A549 (cell line): ENCODE measurements at regions not wholly inside any gene's neighbourhood (a gene's known extent, or its start where the extent isn't known, plus 50 kb on each side); places are given as distances from the start of the nearest gene placed in this dataset.
A peak's percentile ranks its signal among the peaks of the same experiment; 100 is the strongest.

Experiments used
- ATAC-seq, 2 experiments: fragments of 200-7000 bp in 1 of 2; fragments of >200 bp in 1 of 2; cut with Nextera tagmentation in 1 of 2; cut with Tn5 transposase in 1 of 2; 3 replicates each; pipeline versions ENCODE4 v1.8.0 to v1.9.1; 2018 to 2020; ENCODE audit warnings: mild to moderate bottlenecking in 1 of 2, moderate library complexity in 1 of 2
- CTCF ChIA-PET: fragments of 300-600 bp; sonication (Branson Sonifier 250); formaldehyde crosslinking; extraction: SDS; loops from one replicate; lab custom pipeline; 2021; ENCODE audit warnings: antibody characterized with exemption, inconsistent platforms; lab: Yijun Ruan, JAX
- POLR2A ChIA-PET: fragments of 350-600 bp; formaldehyde crosslinking; extraction: SDS; loops from one replicate; lab custom pipeline; 2021; ENCODE audit warnings: antibody characterized with exemption, inconsistent platforms; lab: Yijun Ruan, JAX
- DNase-seq, 2 experiments: peaks; one replicate each; pipeline versions ENCODE4 v3.0.0 to v3.0.0-alpha.2; 2011 to 2016; ENCODE audit warnings: low read depth in 1 of 2, low spot score in 1 of 2
- FAIRE-seq: peaks from 2 replicates; lab custom pipeline; 2011; peaks lifted over from hg19 to GRCh38; lab: Jason Lieb, UNC
- H3K27ac ChIP-seq, 2 experiments: fragments of >200 bp; sonication (Bioruptor Twin); formaldehyde crosslinking; 3 replicates each; pipeline ENCODE4 v1.5.1; 2016 to 2017
- H3K4me1 ChIP-seq: fragments of >200 bp; sonication (Bioruptor Twin); formaldehyde crosslinking; 3 replicates; pipeline ENCODE4 v1.6.1; 2016
- H3K4me2 ChIP-seq: fragments of >200 bp; sonication (Bioruptor Twin); formaldehyde crosslinking; 3 replicates; pipeline ENCODE4 v1.6.1; 2016
- H3K4me3 ChIP-seq: fragments of >200 bp; sonication (Bioruptor Twin); formaldehyde crosslinking; 3 replicates; pipeline ENCODE4 v1.5.1; 2016
- H3K9me3 ChIP-seq: fragments of >200 bp; sonication (Bioruptor Twin); formaldehyde crosslinking; 3 replicates; pipeline ENCODE4 v1.6.1; 2016
- BHLHE40 ChIP-seq: IDR thresholded peaks from 2 replicates; pipeline ENCODE4 v1.6.1; 2012; ENCODE audit warnings: low read depth, low read length, inconsistent platforms
- EHF ChIP-seq: fragments of 250-450 bp; sonication (Bioruptor Pico); IDR thresholded peaks from 2 replicates; pipeline ENCODE4 v1.5.0; 2020; ENCODE audit warnings: mild to moderate bottlenecking
- EHMT2 ChIP-seq: fragments of 200-600 bp; sonication (generic); IDR thresholded peaks from 2 replicates; pipeline ENCODE4 v1.6.1; 2016; ENCODE audit warnings: antibody characterized with exemption, low read depth, mild to moderate bottlenecking, moderate library complexity
- FOSL2 ChIP-seq, 2 experiments: fragments of 450-650 bp in 1 of 2; fragments of >200 bp in 1 of 2; sonication (Bioruptor Twin) in 1 of 2; formaldehyde crosslinking; IDR thresholded peaks; 2 replicates each; pipeline versions ENCODE4 v1.5.0 to v1.6.1; 2016 to 2020; ENCODE audit warnings: mild to moderate bottlenecking in 1 of 2, moderate library complexity in 1 of 2
- FOXS1 ChIP-seq: fragments of 250-450 bp; sonication (Bioruptor Pico); IDR thresholded peaks from 2 replicates; pipeline ENCODE4 v1.5.0; 2020; ENCODE audit warnings: mild to moderate bottlenecking, moderate library complexity
- GATA3 ChIP-seq: IDR thresholded peaks from 2 replicates; pipeline ENCODE4 v1.6.1; 2012; ENCODE audit warnings: borderline replicate concordance
- HDAC2 ChIP-seq: fragments of 200-600 bp; sonication (generic); IDR thresholded peaks from 2 replicates; pipeline ENCODE4 v1.6.1; 2016
- HEYL ChIP-seq: fragments of 250-450 bp; sonication (Bioruptor Pico); IDR thresholded peaks from 2 replicates; pipeline ENCODE4 v1.8.0; 2021; ENCODE audit warnings: mild to moderate bottlenecking, moderate library complexity
- HOXB13 ChIP-seq: fragments of 250-450 bp; sonication (Bioruptor Pico); IDR thresholded peaks from 2 replicates; pipeline ENCODE4 v1.5.0; 2020; ENCODE audit warnings: low read depth, mild to moderate bottlenecking, moderate library complexity
- JUNB ChIP-seq: fragments of >200 bp; sonication (Bioruptor Twin); formaldehyde crosslinking; IDR thresholded peaks from 2 replicates; pipeline ENCODE4 v1.6.1; 2016
- MYC ChIP-seq: IDR thresholded peaks from 2 replicates; pipeline ENCODE4 v1.6.1; 2012; ENCODE audit warnings: mild to moderate bottlenecking, inconsistent platforms, low read length, improper control_type of control experiment, borderline replicate concordance
- NPAS2 ChIP-seq: fragments of 250-450 bp; sonication (Bioruptor Pico); IDR thresholded peaks from 2 replicates; pipeline ENCODE4 v1.8.0; 2022; ENCODE audit warnings: mild to moderate bottlenecking, moderate library complexity, borderline replicate concordance
- RNF2 ChIP-seq: fragments of 200-600 bp; sonication (generic); IDR thresholded peaks from 2 replicates; pipeline ENCODE4 v1.6.1; 2016; ENCODE audit warnings: low read depth, mild to moderate bottlenecking, antibody characterized with exemption, moderate library complexity, borderline replicate concordance
- SREBF2 ChIP-seq: fragments of 450-650 bp; IDR thresholded peaks from 2 replicates; pipeline ENCODE4 v1.6.1; 2014; ENCODE audit warnings: mild to moderate bottlenecking, moderate library complexity
- WGBS: methylation state at CpG from one replicate; pipeline ENCODE4 v1.1.6; 2017; ENCODE audit errors: missing lambda C conversion rate; 5-methylcytosine and 5-hydroxymethylcytosine counted together
- TF ChIP-seq, protein P1 (sequence below): IDR thresholded peaks from 2 replicates; pipeline ENCODE4 v1.6.1; 2012
- TF ChIP-seq, protein P2 (sequence below): fragments of 200-600 bp; sonication (generic); IDR thresholded peaks from 2 replicates; pipeline ENCODE4 v1.6.1; 2016; ENCODE audit warnings: antibody characterized with exemption, mild to moderate bottlenecking, moderate library complexity
- TF ChIP-seq, protein P3 (sequence below): fragments of 450-650 bp; IDR thresholded peaks from 2 replicates; pipeline ENCODE4 v1.6.1; 2014; ENCODE audit warnings: antibody characterized with exemption
- TF ChIP-seq, protein P4 (sequence below): IDR thresholded peaks from 2 replicates; pipeline ENCODE4 v1.6.1; 2012
- TF ChIP-seq, protein P5 (sequence below): fragments of 150-350 bp; IDR thresholded peaks from 2 replicates; pipeline ENCODE4 v1.6.1; 2014; ENCODE audit warnings: low read depth, mild to moderate bottlenecking, low read length

DNA sequence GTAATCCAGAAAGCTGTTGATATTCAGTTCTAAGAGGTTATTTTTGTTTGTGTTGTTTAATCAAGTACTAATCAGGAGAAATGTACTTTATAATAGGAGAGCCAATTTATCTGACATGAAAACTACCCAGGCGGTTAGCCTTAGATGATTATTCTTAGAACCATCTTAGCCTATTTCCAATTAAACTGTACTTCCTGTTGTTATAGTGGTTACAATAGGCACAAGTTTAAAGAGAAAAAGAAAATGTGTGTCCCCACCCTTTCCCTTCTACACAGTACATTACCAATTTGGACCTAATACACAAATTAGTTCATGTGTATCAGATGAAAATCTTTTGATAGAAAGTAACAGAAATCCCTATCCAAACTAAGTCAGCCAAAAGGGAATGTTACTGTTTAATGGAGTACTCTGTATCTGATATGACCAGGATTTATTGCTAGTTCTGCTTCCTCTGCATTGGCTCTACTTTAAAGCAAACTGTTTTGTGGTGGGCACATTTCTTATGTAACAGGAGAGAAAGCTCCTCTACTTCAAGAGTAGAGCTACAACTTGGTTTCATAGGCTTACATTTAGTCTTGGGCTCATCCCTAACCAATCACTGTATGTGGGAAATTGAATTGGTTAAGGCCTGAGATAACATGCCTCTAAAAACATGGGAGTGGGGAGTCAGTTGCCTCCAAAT lies 217.9 kb downstream of the UBE2E3 start:
- CTCF ChIA-PET, result no interaction called here
- Histone ChIP-seq H3K4me3 (no peak overlapping the region), H3K4me1 (no peaks in the 10 kb centered on the region), H3K9me3 (no peaks in the 10 kb centered on the region)
- FAIRE-seq, result no peak
- no peak for ATAC-seq
- TF ChIP-seq HDAC2 (no peak), RNF2 (no peak)
- TF ChIP-seq, protein P1, sequence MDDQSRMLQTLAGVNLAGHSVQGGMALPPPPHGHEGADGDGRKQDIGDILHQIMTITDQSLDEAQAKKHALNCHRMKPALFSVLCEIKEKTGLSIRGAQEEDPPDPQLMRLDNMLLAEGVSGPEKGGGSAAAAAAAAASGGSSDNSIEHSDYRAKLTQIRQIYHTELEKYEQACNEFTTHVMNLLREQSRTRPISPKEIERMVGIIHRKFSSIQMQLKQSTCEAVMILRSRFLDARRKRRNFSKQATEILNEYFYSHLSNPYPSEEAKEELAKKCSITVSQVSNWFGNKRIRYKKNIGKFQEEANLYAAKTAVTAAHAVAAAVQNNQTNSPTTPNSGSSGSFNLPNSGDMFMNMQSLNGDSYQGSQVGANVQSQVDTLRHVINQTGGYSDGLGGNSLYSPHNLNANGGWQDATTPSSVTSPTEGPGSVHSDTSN, result no peak
- TF ChIP-seq, protein P2, sequence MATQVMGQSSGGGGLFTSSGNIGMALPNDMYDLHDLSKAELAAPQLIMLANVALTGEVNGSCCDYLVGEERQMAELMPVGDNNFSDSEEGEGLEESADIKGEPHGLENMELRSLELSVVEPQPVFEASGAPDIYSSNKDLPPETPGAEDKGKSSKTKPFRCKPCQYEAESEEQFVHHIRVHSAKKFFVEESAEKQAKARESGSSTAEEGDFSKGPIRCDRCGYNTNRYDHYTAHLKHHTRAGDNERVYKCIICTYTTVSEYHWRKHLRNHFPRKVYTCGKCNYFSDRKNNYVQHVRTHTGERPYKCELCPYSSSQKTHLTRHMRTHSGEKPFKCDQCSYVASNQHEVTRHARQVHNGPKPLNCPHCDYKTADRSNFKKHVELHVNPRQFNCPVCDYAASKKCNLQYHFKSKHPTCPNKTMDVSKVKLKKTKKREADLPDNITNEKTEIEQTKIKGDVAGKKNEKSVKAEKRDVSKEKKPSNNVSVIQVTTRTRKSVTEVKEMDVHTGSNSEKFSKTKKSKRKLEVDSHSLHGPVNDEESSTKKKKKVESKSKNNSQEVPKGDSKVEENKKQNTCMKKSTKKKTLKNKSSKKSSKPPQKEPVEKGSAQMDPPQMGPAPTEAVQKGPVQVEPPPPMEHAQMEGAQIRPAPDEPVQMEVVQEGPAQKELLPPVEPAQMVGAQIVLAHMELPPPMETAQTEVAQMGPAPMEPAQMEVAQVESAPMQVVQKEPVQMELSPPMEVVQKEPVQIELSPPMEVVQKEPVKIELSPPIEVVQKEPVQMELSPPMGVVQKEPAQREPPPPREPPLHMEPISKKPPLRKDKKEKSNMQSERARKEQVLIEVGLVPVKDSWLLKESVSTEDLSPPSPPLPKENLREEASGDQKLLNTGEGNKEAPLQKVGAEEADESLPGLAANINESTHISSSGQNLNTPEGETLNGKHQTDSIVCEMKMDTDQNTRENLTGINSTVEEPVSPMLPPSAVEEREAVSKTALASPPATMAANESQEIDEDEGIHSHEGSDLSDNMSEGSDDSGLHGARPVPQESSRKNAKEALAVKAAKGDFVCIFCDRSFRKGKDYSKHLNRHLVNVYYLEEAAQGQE, result no peak
- TF ChIP-seq, all 56 proteins: peak for 0
- DNase-seq, result no peak
- no peak overlapping the region for H3K4me2 ChIP-seq
- POLR2A ChIA-PET, result no interaction called here
- H3K27ac ChIP-seq, result no peak overlapping the region
- 92% methylated on average over 1 of the region's 1 CpG for WGBS

DNA sequence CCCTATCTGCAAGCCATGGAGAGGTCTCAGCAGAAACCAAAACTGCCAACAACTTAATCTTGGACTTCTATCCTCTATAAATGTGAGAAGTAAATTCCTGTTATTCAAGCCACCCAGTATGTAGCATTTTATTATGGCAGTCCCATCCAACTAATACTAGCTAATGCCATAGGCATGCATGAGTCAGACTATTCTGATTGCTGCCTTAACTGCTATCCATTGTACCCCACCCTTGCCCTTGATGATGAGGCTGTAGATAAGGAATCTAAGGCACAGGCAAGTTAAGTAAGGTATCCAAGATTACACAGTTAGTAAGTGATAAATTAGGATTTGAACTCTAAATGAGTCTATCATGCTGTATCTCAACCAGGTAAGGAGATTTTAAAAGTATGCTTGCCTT lies 223.0 kb downstream of the UBE2E3 start:
- H3K4me3 ChIP-seq, result no peak overlapping the region
- no peak for FAIRE-seq

DNA sequence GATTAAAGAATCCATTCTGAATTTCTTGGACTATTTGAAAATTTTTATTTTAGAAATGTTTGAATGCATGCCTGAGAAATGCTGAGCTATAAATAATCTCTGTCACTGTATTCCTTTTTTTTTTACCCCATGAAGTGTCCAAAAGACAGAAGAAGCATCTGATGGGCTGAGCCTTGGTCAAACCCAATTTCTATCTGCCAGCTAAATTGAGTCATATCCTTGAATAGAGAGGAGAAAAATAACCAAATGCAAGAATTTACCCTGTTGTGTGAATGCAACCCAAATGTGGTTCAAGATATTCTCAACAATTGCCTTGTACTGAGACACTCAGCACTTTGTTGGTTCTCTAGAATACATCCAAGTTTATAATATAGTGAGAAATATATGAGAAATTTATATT lies 223.5 kb downstream of the UBE2E3 start:
- Histone ChIP-seq H3K9me3 (0 out of 3 replicates have a peak, but pooled peaks cover 6% of the 10 kb centered on the region), H3K4me1 (0 out of 3 replicates have a peak, but pooled peaks cover 3% of the 10 kb centered on the region), H3K27ac (no peak overlapping the region), H3K4me3 (no peak overlapping the region), H3K4me2 (0 out of 3 replicates have a peak overlapping the region, but pooled peaks have one; percentile 16)
- no peak for FAIRE-seq
- CTCF ChIA-PET, result interaction anchor here (0.6 kb wide), 1 partner anchor 983 kb away, joined by 3 read pairs; no protein-coding TSS in a partner anchor
- POLR2A ChIA-PET, result no interaction called here
- no peak for DNase-seq
- ATAC-seq, result no peak
- TF ChIP-seq JUNB (no peak), HOXB13 (CRISPR knock-in tag) (no peak), SREBF2 (no peak), FOXS1 (no peak), NPAS2 (CRISPR knock-in tag) (no peak), HEYL (CRISPR knock-in tag) (no peak), RNF2 (no peak), EHF (CRISPR knock-in tag) (no peak), EHMT2 (no peak), MYC (no peak), BHLHE40 (no peak)
- TF ChIP-seq, protein P2, result no peak
- TF ChIP-seq, protein P3, sequence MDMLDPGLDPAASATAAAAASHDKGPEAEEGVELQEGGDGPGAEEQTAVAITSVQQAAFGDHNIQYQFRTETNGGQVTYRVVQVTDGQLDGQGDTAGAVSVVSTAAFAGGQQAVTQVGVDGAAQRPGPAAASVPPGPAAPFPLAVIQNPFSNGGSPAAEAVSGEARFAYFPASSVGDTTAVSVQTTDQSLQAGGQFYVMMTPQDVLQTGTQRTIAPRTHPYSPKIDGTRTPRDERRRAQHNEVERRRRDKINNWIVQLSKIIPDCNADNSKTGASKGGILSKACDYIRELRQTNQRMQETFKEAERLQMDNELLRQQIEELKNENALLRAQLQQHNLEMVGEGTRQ, result no peak
- TF ChIP-seq, protein P1, result no peak
- TF ChIP-seq, protein P4, sequence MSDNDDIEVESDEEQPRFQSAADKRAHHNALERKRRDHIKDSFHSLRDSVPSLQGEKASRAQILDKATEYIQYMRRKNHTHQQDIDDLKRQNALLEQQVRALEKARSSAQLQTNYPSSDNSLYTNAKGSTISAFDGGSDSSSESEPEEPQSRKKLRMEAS, result no peak

More for the DNA sequence above, 223.0 kb downstream of the UBE2E3 start:
- no peak for TF ChIP-seq FOSL2 (IDR thresholded peaks at IDR 0.05)
- TF ChIP-seq FOSL2 (CRISPR knock-in tag; IDR thresholded peaks at IDR 0.05), result peak; percentile 25; the same call in 1 of the 2 replicates
- TF ChIP-seq, protein P5, sequence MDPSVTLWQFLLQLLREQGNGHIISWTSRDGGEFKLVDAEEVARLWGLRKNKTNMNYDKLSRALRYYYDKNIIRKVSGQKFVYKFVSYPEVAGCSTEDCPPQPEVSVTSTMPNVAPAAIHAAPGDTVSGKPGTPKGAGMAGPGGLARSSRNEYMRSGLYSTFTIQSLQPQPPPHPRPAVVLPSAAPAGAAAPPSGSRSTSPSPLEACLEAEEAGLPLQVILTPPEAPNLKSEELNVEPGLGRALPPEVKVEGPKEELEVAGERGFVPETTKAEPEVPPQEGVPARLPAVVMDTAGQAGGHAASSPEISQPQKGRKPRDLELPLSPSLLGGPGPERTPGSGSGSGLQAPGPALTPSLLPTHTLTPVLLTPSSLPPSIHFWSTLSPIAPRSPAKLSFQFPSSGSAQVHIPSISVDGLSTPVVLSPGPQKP, result no peak
- TF ChIP-seq GATA3, result peak; percentile 84; the same call in 1 of the 2 replicates
- TF ChIP-seq SREBF2, result no peak
- POLR2A ChIA-PET, result no interaction called here
- Histone ChIP-seq H3K4me2 (peak overlapping the region; percentile 16; the same call in 1 of the 3 replicates), H3K9me3 (0 out of 3 replicates have a peak, but pooled peaks cover 6% of the 10 kb centered on the region), H3K4me1 (0 out of 3 replicates have a peak, but pooled peaks cover 3% of the 10 kb centered on the region), H3K27ac (no peak overlapping the region)
- peak; percentile 3 to 48 for DNase-seq
- ATAC-seq, result peak; percentile 64 to 84; a peak in 4 of 6 replicates
- CTCF ChIA-PET, result interaction anchor here (0.6 kb wide), 1 partner anchor 983 kb away, joined by 3 read pairs; no protein-coding TSS in a partner anchor
